PC-9 (cell line): ENCODE measurements at regions not wholly inside any gene's neighbourhood (a gene's known extent, or its start where the extent isn't known, plus 50 kb on each side); places are given as distances from the start of the nearest gene placed in this dataset.
"Not testable (repeated sequence)": the region's sequence is repeated elsewhere in the genome, so short reads cannot be mapped to it uniquely, and the experiment has no call there.

Experiments used
- BruUV-seq: library from RNA; stranded (reverse); fragments of 400-500 nt; replicated peaks from 2 replicates; lab custom pipeline; 2021; lab: Mats Ljungman, UMichigan
- CTCF ChIA-PET: fragments of 300-600 bp; sonication (Branson Sonifier 250); formaldehyde crosslinking; loops from one replicate; lab custom pipeline; 2022; ENCODE audit warnings: antibody characterized with exemption; lab: Charles Lee
- POLR2A ChIA-PET: fragments of 300-600 bp; sonication (Branson Sonifier 250); formaldehyde crosslinking; loops from one replicate; lab custom pipeline; 2022; ENCODE audit warnings: antibody characterized with exemption; ENCODE audit not compliant: unreplicated experiment; lab: Charles Lee
- DNase-seq, 2 experiments: peaks; one replicate each; pipeline versions ENCODE4 v3.0.0 to v3.0.0-alpha.2; 2015 to 2022; ENCODE audit warnings: mixed read lengths in 1 of 2
- H2AFZ ChIP-seq: fragments of 200-600 bp; sonication (generic); 2 replicates; pipeline ENCODE4 v1.8.1; 2017; ENCODE audit warnings: antibody characterized with exemption
- H3F3A ChIP-seq: fragments of 200-600 bp; sonication (generic); 2 replicates; pipeline ENCODE4 v1.8.1; 2017; ENCODE audit warnings: antibody characterized with exemption, mild to moderate bottlenecking, low read depth; ENCODE audit not compliant: insufficient read depth
- H3K27ac ChIP-seq: fragments of 200-600 bp; sonication (generic); 2 replicates; pipeline ENCODE4 v1.6.1; 2016; ENCODE audit warnings: mixed run types
- H3K27me3 ChIP-seq: fragments of 200-600 bp; sonication (generic); 2 replicates; pipeline ENCODE4 v1.6.1; 2016; ENCODE audit warnings: low read depth, mixed run types; ENCODE audit not compliant: insufficient read depth
- H3K36me3 ChIP-seq: fragments of 200-600 bp; sonication (generic); 2 replicates; pipeline ENCODE4 v1.6.1; 2016; ENCODE audit warnings: low read depth, mixed run types
- H3K4me1 ChIP-seq: fragments of 200-600 bp; sonication (generic); replicated peaks from 2 replicates; pipeline ENCODE4 v1.6.1; 2016; ENCODE audit warnings: mixed run types; ENCODE audit not compliant: insufficient read depth
- H3K4me2 ChIP-seq: fragments of 200-600 bp; sonication (generic); 2 replicates; pipeline ENCODE4 v1.6.1; 2017; ENCODE audit warnings: mixed run types
- H3K4me3 ChIP-seq: fragments of 200-600 bp; sonication (generic); 2 replicates; pipeline ENCODE4 v1.6.1; 2016; ENCODE audit warnings: mixed run types
- H3K79me2 ChIP-seq: fragments of 200-600 bp; sonication (generic); 2 replicates; pipeline ENCODE4 v1.6.1; 2017; ENCODE audit warnings: low read depth, mixed run types
- H3K9me2 ChIP-seq: fragments of 200-600 bp; sonication (generic); 2 replicates; pipeline ENCODE4 v1.8.1; 2017; ENCODE audit warnings: mild to moderate bottlenecking; ENCODE audit not compliant: insufficient read depth
- H3K9me3 ChIP-seq: fragments of 200-600 bp; sonication (generic); 2 replicates; pipeline ENCODE4 v1.8.1; 2016; ENCODE audit warnings: low read depth; ENCODE audit not compliant: insufficient read depth
- H4K20me1 ChIP-seq: fragments of 200-600 bp; sonication (generic); 2 replicates; pipeline ENCODE4 v1.8.1; 2017; ENCODE audit not compliant: insufficient read depth
- intact Hi-C: fragments of 100-400 bp; cut with micrococcal nuclease; formaldehyde crosslinking; loops from one replicate; pipeline ENCODE4 v1.10.0; 2022; ENCODE audit not compliant: unreplicated experiment

- H3F3A ChIP-seq, H3K36me3 ChIP-seq, BruUV-seq, H3K27me3 ChIP-seq, POLR2A ChIA-PET, H3K27ac ChIP-seq, H3K9me2 ChIP-seq, H3K4me3 ChIP-seq, H3K9me3 ChIP-seq, H3K4me1 ChIP-seq, H2AFZ ChIP-seq, H3K4me2 ChIP-seq, H3K79me2 ChIP-seq, intact Hi-C loops, H4K20me1 ChIP-seq: not testable (repeated sequence)
- DNase-seq = peak in 1 of 2 experiments; percentile 41
- CTCF ChIA-PET = interaction anchor here (0.7 kb wide), 1 partner anchor 423 kb away, joined by 7 read pairs; no protein-coding TSS in a partner anchor
Observed at GRCh38 chr19:14294974-14295373, 86.3 kb upstream of the ADGRE5 start.

GRCh38 chr19:14293816-14294170, 87.5 kb upstream of the ADGRE5 start:
- H3K4me1 ChIP-seq, H3K79me2 ChIP-seq, H3K4me2 ChIP-seq, H3K9me2 ChIP-seq, H3F3A ChIP-seq, H4K20me1 ChIP-seq, H3K27ac ChIP-seq, intact Hi-C loops, CTCF ChIA-PET, H3K27me3 ChIP-seq, H3K9me3 ChIP-seq, H2AFZ ChIP-seq, H3K36me3 ChIP-seq, POLR2A ChIA-PET, BruUV-seq, H3K4me3 ChIP-seq, DNase-seq: not testable (repeated sequence)

DNA sequence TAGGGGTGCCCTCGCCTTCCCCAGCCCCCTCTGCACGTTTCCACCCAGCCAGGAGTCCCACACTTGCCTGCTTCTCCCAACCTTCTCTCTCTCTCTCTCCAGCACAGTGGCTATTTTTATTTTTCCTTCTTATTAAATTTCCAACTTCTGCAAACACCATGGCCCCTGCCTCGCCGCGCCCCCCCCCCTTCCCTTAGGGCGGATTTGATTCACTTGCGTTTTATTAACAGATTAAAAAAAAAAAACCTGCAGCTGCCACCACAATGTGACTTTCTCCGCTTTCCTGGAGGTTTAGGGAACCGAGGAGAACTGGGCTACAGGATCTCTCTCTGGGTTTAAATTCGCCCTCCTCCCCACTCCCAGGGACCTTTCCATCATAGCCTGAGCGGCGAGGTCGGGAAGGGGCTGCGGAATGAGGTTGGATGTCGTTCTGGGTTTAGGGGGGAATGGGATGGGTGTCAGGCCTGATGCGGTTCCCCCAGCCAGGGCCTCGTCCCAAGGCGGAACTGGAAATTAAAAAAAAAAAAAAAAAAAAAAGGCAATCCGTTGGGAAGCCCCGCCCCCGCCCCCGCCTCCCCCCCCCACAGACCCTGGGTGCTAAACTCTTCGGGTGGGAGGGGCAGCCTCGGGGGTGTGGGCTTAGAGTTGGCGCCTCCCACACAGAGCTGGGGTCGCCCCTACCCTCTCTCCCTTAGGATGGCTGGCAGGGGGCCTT, 87.3 kb upstream of the ADGRL1 start:
- H3K36me3 ChIP-seq, H4K20me1 ChIP-seq, intact Hi-C loops, H3K4me2 ChIP-seq, H3F3A ChIP-seq, H3K79me2 ChIP-seq, BruUV-seq, H3K4me3 ChIP-seq, H2AFZ ChIP-seq, H3K9me3 ChIP-seq, H3K4me1 ChIP-seq, H3K27me3 ChIP-seq, DNase-seq, H3K9me2 ChIP-seq, H3K27ac ChIP-seq: not testable (repeated sequence)
- CTCF ChIA-PET = interaction anchor here (0.6 kb wide), 1 partner anchor 93 kb away, joined by 8 read pairs; no protein-coding TSS in a partner anchor
- POLR2A ChIA-PET = interaction anchor here (0.7 kb wide), 1 partner anchor 1114 kb away, joined by 3 read pairs; no protein-coding TSS in a partner anchor

DNA sequence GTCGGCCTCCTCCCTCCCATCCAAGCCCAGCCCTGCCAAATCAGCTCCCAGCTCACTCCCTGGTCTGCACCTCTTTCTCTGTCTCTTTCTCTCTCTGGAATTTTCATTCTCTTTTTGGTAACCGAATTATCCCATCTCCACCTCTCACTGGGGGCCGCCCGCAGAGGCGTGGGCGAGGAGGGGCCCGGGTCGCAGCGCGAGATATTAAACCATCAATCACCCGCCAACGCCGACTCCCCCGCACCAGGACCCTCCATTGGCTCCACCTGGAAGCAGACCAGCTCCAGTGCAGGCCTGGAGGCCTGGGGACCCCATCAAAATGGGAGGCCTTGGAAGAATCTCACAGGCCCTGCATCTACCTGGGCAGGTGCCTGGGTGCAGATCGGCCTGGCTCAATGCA, 83.8 kb upstream of the ADGRL1 start:
- H3K27me3 ChIP-seq, intact Hi-C loops, H3K27ac ChIP-seq, H3K9me2 ChIP-seq, H3F3A ChIP-seq, BruUV-seq, H3K4me2 ChIP-seq, H3K9me3 ChIP-seq, H3K4me1 ChIP-seq, DNase-seq, H2AFZ ChIP-seq, H3K36me3 ChIP-seq, H3K79me2 ChIP-seq, H3K4me3 ChIP-seq, H4K20me1 ChIP-seq: not testable (repeated sequence)
- ChIA-PET POLR2A (interaction anchor here (0.6 kb wide), 1 partner anchor 12 kb away, joined by 6 read pairs; no protein-coding TSS in a partner anchor), CTCF (interaction anchor here (0.6 kb wide), 1 partner anchor 44 kb away, joined by 17 read pairs; no protein-coding TSS in a partner anchor)

DNA sequence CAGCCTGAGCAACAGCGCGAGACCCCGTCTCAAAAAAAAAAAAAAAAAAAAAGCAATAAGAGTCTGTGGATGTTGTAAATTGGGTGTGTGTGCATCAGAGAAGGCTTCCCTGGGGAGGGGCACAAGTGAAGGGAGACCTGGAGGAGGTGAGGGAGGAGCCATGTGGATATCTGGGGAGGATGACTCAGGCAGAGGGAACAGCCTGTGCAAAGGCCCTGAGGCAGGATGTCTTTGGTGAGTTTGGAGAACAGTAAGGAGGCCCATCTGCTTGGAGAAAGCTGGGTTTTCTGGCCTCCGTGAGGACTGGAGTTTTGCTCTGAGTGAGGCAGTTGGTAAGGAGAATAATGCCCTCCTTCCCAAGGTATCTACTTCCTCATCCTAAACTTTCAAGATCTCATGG, 81.9 kb upstream of the ADGRL1 start:
- H2AFZ ChIP-seq, H3K9me3 ChIP-seq, DNase-seq, H3F3A ChIP-seq, intact Hi-C loops, H3K4me1 ChIP-seq, BruUV-seq, POLR2A ChIA-PET, H3K4me3 ChIP-seq, H3K27me3 ChIP-seq, H4K20me1 ChIP-seq, H3K36me3 ChIP-seq, H3K79me2 ChIP-seq, H3K4me2 ChIP-seq, H3K9me2 ChIP-seq, H3K27ac ChIP-seq: not testable (repeated sequence)
- CTCF ChIA-PET = interaction anchor here (0.7 kb wide), 1 partner anchor 300 kb away, joined by 3 read pairs; no protein-coding TSS in a partner anchor

GRCh38 chr19:14286594-14286993, 80.6 kb upstream of the ADGRL1 start:
- H3K27me3 ChIP-seq, CTCF ChIA-PET, BruUV-seq, H4K20me1 ChIP-seq, DNase-seq, H3K9me2 ChIP-seq, H3K4me1 ChIP-seq, H2AFZ ChIP-seq, POLR2A ChIA-PET, H3K4me2 ChIP-seq, intact Hi-C loops, H3K9me3 ChIP-seq, H3F3A ChIP-seq, H3K4me3 ChIP-seq, H3K27ac ChIP-seq, H3K79me2 ChIP-seq, H3K36me3 ChIP-seq: not testable (repeated sequence)

GRCh38 chr19:14285726-14286125, 79.8 kb upstream of the ADGRL1 start:
- H3K27ac ChIP-seq, intact Hi-C loops, H3K9me3 ChIP-seq, H4K20me1 ChIP-seq, H3K27me3 ChIP-seq, H3F3A ChIP-seq, H2AFZ ChIP-seq, H3K36me3 ChIP-seq, BruUV-seq, CTCF ChIA-PET, DNase-seq, H3K4me1 ChIP-seq, H3K4me2 ChIP-seq, H3K4me3 ChIP-seq, POLR2A ChIA-PET, H3K9me2 ChIP-seq, H3K79me2 ChIP-seq: not testable (repeated sequence)
